ENCODE measurements at regions not wholly inside any gene's neighbourhood (a gene's known extent, or its start where the extent isn't known, plus 50 kb on each side); places are given as distances from the start of the nearest gene placed in this dataset.

DNA sequence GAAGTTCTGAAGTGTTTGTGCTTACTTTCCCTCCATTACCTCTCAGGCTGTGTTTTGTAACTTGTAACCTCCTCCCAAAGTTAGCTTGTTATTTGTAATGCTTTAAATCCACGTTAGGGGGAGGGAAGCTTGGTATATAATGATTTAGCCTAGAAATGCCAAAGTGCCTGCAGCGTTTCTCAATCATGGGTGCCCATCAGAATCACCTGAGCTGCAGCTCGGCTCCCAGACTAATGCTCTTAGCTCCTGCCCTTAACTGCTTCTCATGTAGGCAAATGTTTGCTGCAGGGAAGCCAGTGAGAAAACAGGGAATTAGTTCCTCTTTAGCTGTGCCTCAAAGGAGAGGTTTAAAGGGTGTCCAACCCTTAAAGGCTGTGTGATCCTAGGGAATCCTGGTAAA lies 219.2 kb upstream of the NAALADL2 start:
- no peak overlapping the region for H3K27ac Mint-ChIP-seq
- no peak for DNase-seq
- no peaks in the 10 kb centered on the region for H3K27me3 Mint-ChIP-seq
- H3K9me3 Mint-ChIP-seq, result peaks cover 3% of the 10 kb centered on the region
- no peaks in the 10 kb centered on the region for H3K4me1 Mint-ChIP-seq
- H3K4me3 Mint-ChIP-seq, result no peak overlapping the region
- intact Hi-C loops (cut with micrococcal nuclease), result no loop called here
- no peaks in the 10 kb centered on the region for H3K36me3 Mint-ChIP-seq (ENCODE audit: low read depth)

DNA sequence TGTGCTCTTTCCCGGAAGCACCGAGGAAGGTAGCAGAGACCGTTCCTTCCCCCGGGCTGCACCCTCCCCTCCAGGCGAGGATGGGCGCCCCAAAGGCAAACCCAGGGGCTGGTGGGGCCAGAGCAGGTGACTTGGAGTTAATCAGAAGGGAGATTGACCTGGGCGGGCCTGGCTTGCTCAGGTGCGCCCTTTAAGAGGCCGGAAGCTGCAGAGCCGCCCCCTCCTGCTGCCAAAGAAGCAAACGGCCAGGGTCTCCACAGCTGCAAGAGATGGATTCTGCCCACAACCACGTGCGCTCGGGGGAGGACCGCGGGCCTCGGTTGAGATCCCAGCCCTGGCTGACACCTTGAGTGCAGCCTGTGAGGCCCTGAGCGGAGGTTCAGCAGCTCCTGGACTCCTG lies 218.2 kb upstream of the NAALADL2 start:
- Mint-ChIP-seq H3K4me3 (no peak overlapping the region), H3K9me3 (peaks cover 2% of the 10 kb centered on the region), H3K4me1 (no peaks in the 10 kb centered on the region), H3K36me3 (ENCODE audit: low read depth) (no peaks in the 10 kb centered on the region), H3K27ac (no peak overlapping the region), H3K27me3 (no peaks in the 10 kb centered on the region)
- intact Hi-C loops (cut with micrococcal nuclease), result no loop called here
- no peak for DNase-seq

DNA sequence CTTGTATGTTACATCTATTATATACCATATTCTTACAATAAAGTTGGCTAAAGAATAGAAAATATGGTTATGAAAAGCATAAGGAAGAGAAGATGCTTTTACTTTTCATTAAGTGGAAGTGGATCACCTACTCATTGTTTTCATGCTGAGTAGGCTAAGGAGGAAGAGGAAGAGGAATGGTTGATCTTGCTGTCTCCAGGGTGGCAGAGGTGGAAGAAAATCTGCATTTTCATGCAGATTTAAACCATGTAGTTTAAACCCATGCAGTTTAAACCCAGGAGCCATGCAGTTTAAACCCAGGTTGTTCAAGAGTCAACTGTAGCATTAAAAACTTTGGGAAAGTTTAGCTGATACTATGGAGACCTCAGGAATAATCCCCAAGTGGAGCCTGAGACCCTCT lies 214.8 kb upstream of the NAALADL2 start:
- intact Hi-C loops (cut with micrococcal nuclease), result no loop called here
- no peaks in the 10 kb centered on the region for H3K4me1 Mint-ChIP-seq
- no peak overlapping the region for H3K4me3 Mint-ChIP-seq
- no peaks in the 10 kb centered on the region for H3K36me3 Mint-ChIP-seq (ENCODE audit: low read depth)
- no peaks in the 10 kb centered on the region for H3K27me3 Mint-ChIP-seq
- H3K9me3 Mint-ChIP-seq, result no peaks in the 10 kb centered on the region
- no peak for DNase-seq
- H3K27ac Mint-ChIP-seq, result no peak overlapping the region

DNA sequence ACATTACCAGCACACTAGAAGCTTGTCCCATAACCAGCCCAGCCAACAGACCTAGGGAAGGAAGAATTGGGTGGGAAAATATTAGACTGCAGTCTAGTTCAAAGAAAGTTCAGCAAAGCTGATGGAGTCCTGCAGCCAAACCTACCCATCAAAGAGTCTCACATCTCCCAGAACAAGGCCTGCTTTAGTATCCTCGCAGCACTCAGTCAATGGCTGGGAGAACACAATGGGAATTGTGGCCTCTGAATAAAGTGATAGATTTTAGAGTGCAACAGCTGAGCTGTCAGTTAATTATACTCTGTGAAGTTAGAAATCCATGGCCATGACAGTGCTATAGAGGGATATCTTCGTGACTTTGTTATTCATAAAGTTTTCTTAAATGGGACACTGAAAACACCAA lies 207.2 kb upstream of the NAALADL2 start:
- intact Hi-C loops (cut with micrococcal nuclease), result no loop called here
- Mint-ChIP-seq H3K36me3 (ENCODE audit: low read depth) (no peaks in the 10 kb centered on the region), H3K27ac (no peak overlapping the region), H3K9me3 (no peaks in the 10 kb centered on the region), H3K4me1 (no peaks in the 10 kb centered on the region), H3K27me3 (no peaks in the 10 kb centered on the region), H3K4me3 (no peak overlapping the region)
- DNase-seq, result no peak

DNA sequence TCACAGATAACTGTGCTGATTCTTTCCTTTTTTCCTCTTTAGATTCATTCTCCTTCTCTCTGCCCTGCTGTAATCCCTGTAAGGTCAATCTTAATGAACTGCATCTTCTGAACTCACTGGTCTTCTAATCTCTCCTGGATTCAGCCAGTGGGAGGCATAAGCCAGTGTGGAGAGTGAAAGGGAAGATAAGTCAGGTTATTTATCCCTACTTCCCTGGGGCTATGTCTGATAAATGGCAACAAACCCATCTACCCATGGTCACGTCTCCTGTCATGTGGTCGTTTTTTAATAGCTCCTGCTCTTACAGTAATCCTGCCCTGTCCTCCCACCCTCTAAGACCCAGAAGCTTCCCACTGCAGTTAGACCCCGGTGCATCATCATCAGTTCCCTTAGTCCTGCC lies 199.6 kb upstream of the NAALADL2 start:
- no peak overlapping the region for H3K27ac Mint-ChIP-seq
- H3K4me3 Mint-ChIP-seq, result no peak overlapping the region
- H3K4me1 Mint-ChIP-seq, result no peaks in the 10 kb centered on the region
- H3K9me3 Mint-ChIP-seq, result no peaks in the 10 kb centered on the region
- intact Hi-C loops (cut with micrococcal nuclease), result no loop called here
- no peak for DNase-seq
- no peaks in the 10 kb centered on the region for H3K36me3 Mint-ChIP-seq (ENCODE audit: low read depth)
- no peaks in the 10 kb centered on the region for H3K27me3 Mint-ChIP-seq

DNA sequence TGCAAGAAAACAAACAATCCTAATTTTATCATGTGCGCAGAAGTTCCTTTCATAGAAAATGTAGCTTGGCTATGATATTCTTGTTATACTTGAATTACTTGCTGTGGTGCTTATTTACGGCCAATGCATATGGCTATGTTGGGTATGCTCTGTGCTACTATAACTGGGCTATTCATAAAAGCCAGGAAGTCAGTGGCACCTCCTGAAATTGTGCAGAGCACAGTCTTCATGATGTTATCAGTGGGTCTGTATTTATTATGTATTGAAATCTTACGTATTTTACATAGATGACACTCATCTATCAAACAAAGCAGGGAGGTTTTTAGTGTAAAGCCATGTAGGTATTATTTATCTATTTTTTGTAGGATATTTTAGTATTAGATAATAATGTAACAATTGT lies 196.5 kb upstream of the NAALADL2 start:
- Mint-ChIP-seq H3K4me1 (no peaks in the 10 kb centered on the region), H3K4me3 (no peak overlapping the region), H3K27me3 (no peaks in the 10 kb centered on the region), H3K36me3 (ENCODE audit: low read depth) (no peaks in the 10 kb centered on the region), H3K9me3 (no peaks in the 10 kb centered on the region), H3K27ac (no peak overlapping the region)
- intact Hi-C loops (cut with micrococcal nuclease), result no loop called here
- no peak for DNase-seq

DNA sequence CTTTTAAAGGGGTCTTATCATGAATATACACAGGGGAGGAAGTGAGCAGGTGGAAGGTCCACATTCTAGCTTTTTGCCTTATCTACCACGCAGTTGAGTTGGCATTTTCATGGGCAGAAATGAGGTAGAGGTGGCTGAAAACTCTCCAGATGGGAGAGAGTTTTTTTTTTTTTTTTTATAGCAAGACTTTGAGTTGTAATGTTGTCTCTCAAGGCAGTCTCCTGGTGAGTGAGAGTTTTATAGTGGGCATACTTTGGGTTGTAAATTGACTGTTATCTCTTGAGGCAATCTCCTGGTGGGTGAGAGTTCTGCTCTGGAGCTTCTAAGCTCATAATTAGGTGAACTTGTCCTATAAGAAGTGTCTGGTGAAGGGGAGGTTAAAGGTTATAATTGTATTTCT lies 191.7 kb upstream of the NAALADL2 start:
- Mint-ChIP-seq H3K9me3 (no peaks in the 10 kb centered on the region), H3K4me3 (no peak overlapping the region), H3K27me3 (no peaks in the 10 kb centered on the region), H3K36me3 (ENCODE audit: low read depth) (no peaks in the 10 kb centered on the region), H3K4me1 (no peaks in the 10 kb centered on the region), H3K27ac (no peak overlapping the region)
- DNase-seq, result no peak
- intact Hi-C loops (cut with micrococcal nuclease), result no loop called here

DNA sequence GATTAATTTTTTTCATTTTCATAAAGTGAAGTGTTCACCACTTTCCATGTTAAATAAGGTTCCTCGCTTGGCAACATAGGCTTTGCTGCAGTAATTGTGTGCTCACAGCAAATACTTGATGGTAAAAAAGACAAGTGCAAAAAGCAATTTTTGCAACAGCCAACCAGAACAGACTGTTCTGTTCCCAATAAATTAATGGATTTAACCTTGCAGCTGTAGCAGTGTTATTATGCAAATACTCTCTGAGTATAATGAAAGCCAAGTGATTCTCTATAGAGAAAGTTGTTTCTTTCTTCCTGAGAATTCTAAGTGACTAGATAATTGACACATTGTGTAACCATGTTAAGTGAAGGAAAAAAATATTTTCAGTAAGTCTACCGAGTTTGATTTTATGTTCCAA lies 183.7 kb upstream of the NAALADL2 start:
- intact Hi-C loops (cut with micrococcal nuclease), result no loop called here
- Mint-ChIP-seq H3K27me3 (no peaks in the 10 kb centered on the region), H3K9me3 (peaks cover 3% of the 10 kb centered on the region)

DNA sequence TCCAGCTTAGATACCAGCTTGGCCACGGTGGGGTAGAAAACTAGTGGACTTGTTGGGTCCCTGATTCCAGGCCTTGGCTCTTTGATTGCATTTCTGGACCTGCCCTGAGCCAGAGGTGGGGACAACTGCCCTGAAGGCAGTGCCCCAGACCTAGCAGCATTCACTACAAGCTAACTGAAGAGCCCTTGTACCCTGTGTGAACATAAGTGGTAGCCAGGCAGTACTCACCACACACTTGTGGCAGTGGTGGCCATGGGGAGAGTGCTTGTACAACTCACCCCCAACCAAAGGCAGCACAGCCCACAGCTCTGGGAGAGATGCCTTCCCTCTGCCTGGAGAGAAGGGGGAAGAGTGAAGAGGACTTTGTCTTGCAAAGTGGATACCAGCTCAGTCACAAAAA lies 177.3 kb upstream of the NAALADL2 start:
- no peak for DNase-seq
- intact Hi-C loops (cut with micrococcal nuclease), result no loop called here
- Mint-ChIP-seq H3K36me3 (ENCODE audit: low read depth) (no peaks in the 10 kb centered on the region), H3K4me3 (no peak overlapping the region), H3K4me1 (no peaks in the 10 kb centered on the region), H3K9me3 (peaks cover 5% of the 10 kb centered on the region), H3K27me3 (no peaks in the 10 kb centered on the region), H3K27ac (no peak overlapping the region)

More for the DNA sequence above, 183.7 kb upstream of the NAALADL2 start:
- Mint-ChIP-seq H3K4me3 (no peak overlapping the region), H3K4me1 (no peaks in the 10 kb centered on the region), H3K36me3 (ENCODE audit: low read depth) (no peaks in the 10 kb centered on the region), H3K27ac (no peak overlapping the region)
- no peak for DNase-seq

DNA sequence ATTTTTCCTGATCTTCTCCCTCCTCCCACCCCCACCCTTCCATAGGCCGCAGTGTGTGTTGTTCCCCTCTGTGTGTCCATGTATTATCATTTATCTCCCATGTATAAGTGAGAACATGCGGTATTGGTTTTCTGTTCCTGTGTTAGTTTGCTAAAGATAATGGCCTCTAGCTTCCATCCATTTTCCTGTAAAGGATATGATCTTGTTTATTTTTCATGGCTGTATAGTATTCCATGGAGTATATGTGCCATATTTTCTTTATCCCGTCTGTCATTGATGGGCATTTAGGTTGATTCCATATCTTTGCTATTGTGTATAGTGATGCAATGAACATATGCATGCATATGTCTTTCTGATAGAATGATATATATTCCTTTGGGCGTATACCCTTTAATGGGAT lies 173.3 kb upstream of the NAALADL2 start:
- Mint-ChIP-seq H3K4me1 (no peaks in the 10 kb centered on the region), H3K27me3 (no peaks in the 10 kb centered on the region), H3K36me3 (ENCODE audit: low read depth) (no peaks in the 10 kb centered on the region), H3K4me3 (no peak overlapping the region), H3K9me3 (peaks cover 8% of the 10 kb centered on the region), H3K27ac (no peak overlapping the region)
- DNase-seq, result no peak
- intact Hi-C loops (cut with micrococcal nuclease), result no loop called here

DNA sequence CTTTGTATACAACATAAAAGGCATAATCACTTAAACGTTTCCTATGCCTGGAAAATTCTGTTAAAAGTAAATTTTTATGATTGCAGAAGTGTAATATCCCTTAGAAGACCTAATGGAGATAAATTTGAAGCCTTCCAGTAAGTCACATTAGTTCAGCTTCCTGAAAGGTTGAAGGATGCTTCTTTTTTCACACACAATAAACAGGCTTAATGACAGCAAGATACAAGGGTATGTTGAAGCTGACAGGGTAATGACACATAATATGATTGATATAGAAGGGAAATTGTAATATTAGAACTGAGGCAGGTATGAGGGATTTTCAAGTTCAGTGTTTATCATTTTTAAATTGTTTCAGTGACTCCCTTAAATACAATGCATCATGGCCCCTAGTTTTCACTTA lies 161.8 kb upstream of the NAALADL2 start:
- Mint-ChIP-seq H3K9me3 (no peaks in the 10 kb centered on the region), H3K4me3 (no peak overlapping the region), H3K4me1 (no peaks in the 10 kb centered on the region), H3K36me3 (ENCODE audit: low read depth) (no peaks in the 10 kb centered on the region), H3K27me3 (no peaks in the 10 kb centered on the region), H3K27ac (no peak overlapping the region)
- DNase-seq, result no peak
- intact Hi-C loops (cut with micrococcal nuclease), result no loop called here

DNA sequence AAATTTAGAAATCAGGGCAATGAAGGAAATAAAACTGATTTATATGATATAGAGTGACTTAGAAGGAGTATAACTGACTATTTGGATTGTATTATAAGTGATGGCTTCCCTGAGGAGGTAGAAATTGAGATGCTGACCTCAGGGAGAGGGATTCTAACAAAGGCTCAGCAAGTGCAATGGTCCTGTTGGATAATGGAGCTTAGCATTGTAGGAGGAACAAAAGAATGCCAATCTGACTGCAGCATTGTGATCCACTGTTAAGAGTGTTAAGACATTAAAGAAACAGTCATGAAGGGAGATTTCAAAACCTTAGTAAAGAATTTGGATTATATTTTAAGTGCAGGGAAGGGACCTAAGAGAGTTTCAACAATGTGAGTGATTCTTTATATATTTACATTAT lies 158.4 kb upstream of the NAALADL2 start:
- Mint-ChIP-seq H3K36me3 (ENCODE audit: low read depth) (no peaks in the 10 kb centered on the region), H3K27ac (no peak overlapping the region), H3K27me3 (no peaks in the 10 kb centered on the region), H3K9me3 (no peaks in the 10 kb centered on the region), H3K4me3 (no peak overlapping the region), H3K4me1 (no peaks in the 10 kb centered on the region)
- intact Hi-C loops (cut with micrococcal nuclease), result no loop called here
- no peak for DNase-seq

DNA sequence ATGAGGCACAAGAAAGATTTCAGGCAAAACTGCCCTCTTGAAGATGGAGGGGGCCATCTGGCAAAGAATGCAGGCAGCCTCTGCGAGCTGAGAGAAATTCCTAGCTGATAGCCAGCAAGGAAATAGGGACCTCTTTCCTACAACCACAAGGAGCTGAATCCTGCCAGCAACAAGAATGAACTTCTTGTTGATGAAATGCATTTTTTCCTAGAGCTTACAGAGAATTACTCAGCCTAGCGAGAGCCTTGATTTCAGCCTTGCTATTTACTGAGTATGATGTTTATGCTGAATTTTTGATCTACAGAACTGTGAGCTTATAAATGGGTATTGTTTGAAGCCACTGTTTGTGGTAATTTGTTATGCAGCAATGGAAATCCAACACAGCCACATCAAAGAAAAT lies 148.5 kb upstream of the NAALADL2 start:
- intact Hi-C loops (cut with micrococcal nuclease), result no loop called here
- Mint-ChIP-seq H3K4me1 (no peaks in the 10 kb centered on the region), H3K27me3 (no peaks in the 10 kb centered on the region), H3K27ac (no peak overlapping the region), H3K4me3 (no peak overlapping the region), H3K9me3 (peaks cover 3% of the 10 kb centered on the region), H3K36me3 (ENCODE audit: low read depth) (no peaks in the 10 kb centered on the region)
- no peak for DNase-seq

DNA sequence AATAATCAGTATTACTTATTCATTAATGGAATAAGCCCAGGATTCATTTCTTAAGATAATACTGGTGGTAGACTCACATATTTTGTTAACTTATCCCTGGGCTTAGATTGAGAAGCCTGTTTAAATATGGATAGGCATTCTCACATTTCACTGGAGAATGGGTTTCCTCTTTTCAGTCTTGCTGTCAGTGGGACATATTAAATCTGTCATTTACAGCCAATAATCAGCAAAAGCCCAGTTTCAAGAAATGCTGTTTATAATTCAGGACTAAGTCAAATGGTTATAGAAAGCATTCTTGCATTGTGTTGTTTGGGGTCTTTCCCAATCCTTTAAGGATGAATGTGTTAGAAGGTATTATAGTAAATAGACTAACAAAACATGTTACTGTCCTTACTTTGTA lies 143.7 kb upstream of the NAALADL2 start:
- no peak for DNase-seq
- no peak overlapping the region for H3K27ac Mint-ChIP-seq
- H3K4me3 Mint-ChIP-seq, result no peak overlapping the region
- peaks cover 3% of the 10 kb centered on the region for H3K9me3 Mint-ChIP-seq
- intact Hi-C loops (cut with micrococcal nuclease), result no loop called here
- H3K27me3 Mint-ChIP-seq, result no peaks in the 10 kb centered on the region
- H3K4me1 Mint-ChIP-seq, result no peaks in the 10 kb centered on the region
- H3K36me3 Mint-ChIP-seq (ENCODE audit: low read depth), result no peaks in the 10 kb centered on the region

DNA sequence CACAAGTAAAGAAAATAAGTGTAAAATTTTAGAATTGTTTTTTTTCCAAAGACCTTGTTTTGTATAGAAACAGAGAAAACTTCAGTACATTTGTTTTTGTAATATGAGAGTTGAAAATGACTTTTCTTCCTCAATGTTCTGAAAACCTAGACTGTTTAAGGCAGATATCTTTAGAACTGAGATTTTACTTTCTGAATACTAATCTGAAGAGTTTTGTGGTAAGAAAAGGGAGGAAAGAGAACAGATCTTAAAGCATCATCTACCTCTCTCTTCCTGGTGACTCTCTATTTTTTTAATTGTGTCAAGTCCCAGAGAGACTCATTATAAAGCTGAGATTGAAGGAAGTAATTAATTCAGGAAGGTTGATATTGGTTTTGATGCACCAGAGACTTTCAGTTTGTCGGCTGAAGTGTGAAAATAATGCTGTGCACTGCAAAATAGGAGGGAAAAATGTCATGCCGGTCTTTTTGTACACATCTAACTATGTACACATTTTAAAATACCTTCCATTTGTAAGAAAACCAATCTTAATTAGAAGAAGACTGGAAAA lies 142.1 kb upstream of the NAALADL2 start:
- Mint-ChIP-seq H3K27me3 (no peaks in the 10 kb centered on the region), H3K27ac (no peak overlapping the region), H3K9me3 (peaks cover 3% of the 10 kb centered on the region), H3K4me3 (no peak overlapping the region), H3K36me3 (ENCODE audit: low read depth) (no peaks in the 10 kb centered on the region), H3K4me1 (no peaks in the 10 kb centered on the region)
- intact Hi-C loops (cut with micrococcal nuclease), result no loop called here
- no peak for DNase-seq
